Lung (tissue), 11 donors: ENCODE measurements at regions not wholly inside any gene's neighbourhood (a gene's known extent, or its start where the extent isn't known, plus 50 kb on each side); places are given as distances from the start of the nearest gene placed in this dataset.

ENCODE experiments used
- ATAC-seq: fragments of 200-7000 bp; cut with Tn5 transposase; one replicate; pipeline ENCODE4 v1.9.1; 2020; ENCODE audit warnings: moderate number of reproducible peaks; ENCODE audit not compliant: insufficient read depth, low FRiP score
- DNase-seq, 3 donors: peaks; one replicate each; pipeline ENCODE4 v3.0.0-alpha.2; 2013 to 2017
- H3K27ac ChIP-seq, 2 donors: one replicate each; pipeline ENCODE4 v1.5.1; 2013; ENCODE audit warnings: mild to moderate bottlenecking in 2 of 2, moderate library complexity in 2 of 2, control low read depth in 1 of 2, inconsistent platforms in 1 of 2, low read depth in 1 of 2, low read length in 1 of 2
- H3K27me3 ChIP-seq, 3 donors: one replicate each; pipeline ENCODE4 v1.5.1; 2013; ENCODE audit warnings: low read length in 2 of 3; ENCODE audit not compliant: control insufficient read depth in 3 of 3, insufficient read depth in 3 of 3
- H3K36me3 ChIP-seq, 4 donors: one replicate each; pipeline ENCODE4 v1.5.1; 2013; ENCODE audit warnings: low read length in 4 of 4, mild to moderate bottlenecking in 1 of 4, moderate library complexity in 1 of 4; ENCODE audit not compliant: control insufficient read depth in 4 of 4, insufficient read depth in 4 of 4
- H3K4me1 ChIP-seq, 5 donors: one replicate each; pipeline ENCODE4 v1.5.1; 2013; ENCODE audit warnings: low read length in 5 of 5, mild to moderate bottlenecking in 2 of 5, moderate library complexity in 1 of 5; ENCODE audit not compliant: control insufficient read depth in 5 of 5, insufficient read depth in 5 of 5
- H3K4me3 ChIP-seq: one replicate; pipeline ENCODE4 v1.5.1; 2013; ENCODE audit warnings: mild to moderate bottlenecking, control low read depth, moderate library complexity
- H3K9ac ChIP-seq, 2 donors: one replicate each; pipeline ENCODE4 v1.5.1; 2013; ENCODE audit warnings: low read length in 2 of 2, control low read depth in 1 of 2; ENCODE audit not compliant: insufficient read depth in 1 of 2
- H3K9me3 ChIP-seq, 4 donors: one replicate each; pipeline ENCODE4 v1.5.1; 2013; ENCODE audit warnings: low read length in 3 of 4, mild to moderate bottlenecking in 1 of 4, moderate library complexity in 1 of 4; ENCODE audit not compliant: control insufficient read depth in 4 of 4, insufficient read depth in 3 of 4
- CTCF ChIP-seq: IDR thresholded peaks from 2 replicates; pipeline ENCODE4 v1.5.1; 2012; ENCODE audit warnings: mild to moderate bottlenecking; ENCODE audit errors: control extremely low read depth, extremely low read depth
- WGBS, 2 donors: extraction: QIAGEN DNeasy Blood & Tissue Kit; methylation state at CpG; one replicate each; pipeline ENCODE4 v1.1.7; 2013; 5-methylcytosine and 5-hydroxymethylcytosine counted together
- donor health status: control.
- donor health status: control.
- donor health status: Bipolar disorder and iron deficiency.
- donor health status: healthy.
- donor health status: DM: yes; HTN: yes; CAD: no.

GRCh38 chr6:19465760-19466159, 371.4 kb upstream of the ID4 start:
- no peaks in the 10 kb centered on the region for H3K27me3 ChIP-seq
- no peak overlapping the region for H3K4me3 ChIP-seq
- DNase-seq (peak in 2 of 3 donors; percentile 77 to 89), ATAC-seq (peak; percentile 41)
- H3K9me3 ChIP-seq = no peaks in the 10 kb centered on the region
- H3K9ac ChIP-seq = no peak overlapping the region
- WGBS, 2 donors = 27 to 46% methylated on average over 3 of the region's 3 CpGs
- no peak for TF ChIP-seq CTCF
- H3K27ac ChIP-seq = peak overlapping the region in 1 of 2 donors; percentile 59
- no peaks in the 10 kb centered on the region for H3K36me3 ChIP-seq
- peaks cover 0 to 13% (median 0%) of the 10 kb centered on the region in 5 donors for H3K4me1 ChIP-seq

GRCh38 chr6:19470333-19470732, 366.8 kb upstream of the ID4 start:
- H3K27me3 ChIP-seq = no peaks in the 10 kb centered on the region
- H3K27ac ChIP-seq = no peak overlapping the region
- peaks cover 0 to 9% (median 0%) of the 10 kb centered on the region in 5 donors for H3K4me1 ChIP-seq
- no peak for ATAC-seq
- H3K9ac ChIP-seq = no peak overlapping the region
- TF ChIP-seq CTCF = no peak
- peaks cover 0 to 3% (median 0%) of the 10 kb centered on the region in 4 donors for H3K9me3 ChIP-seq
- WGBS, 2 donors = 71 to 81% methylated on average over 7 of the region's 7 CpGs
- DNase-seq = no peak
- no peak overlapping the region for H3K4me3 ChIP-seq
- H3K36me3 ChIP-seq = no peaks in the 10 kb centered on the region

- Histone ChIP-seq H3K27ac (no peak overlapping the region), H3K4me3 (no peak overlapping the region), H3K9me3 (peaks cover 0 to 5% (median 0%) of the 10 kb centered on the region in 4 donors), H3K27me3 (no peaks in the 10 kb centered on the region), H3K4me1 (no peaks in the 10 kb centered on the region), H3K36me3 (no peaks in the 10 kb centered on the region), H3K9ac (no peak overlapping the region)
- WGBS, 2 donors = 87 to 88% methylated on average over 4 of the region's 4 CpGs
- DNase-seq (no peak), ATAC-seq (no peak)
- no peak for TF ChIP-seq CTCF
Observed at GRCh38 chr6:19472153-19472552, 365.0 kb upstream of the ID4 start.

GRCh38 chr6:19472850-19473249, 364.3 kb upstream of the ID4 start:
- Histone ChIP-seq H3K36me3 (no peaks in the 10 kb centered on the region), H3K27ac (no peak overlapping the region), H3K27me3 (no peaks in the 10 kb centered on the region), H3K9ac (no peak overlapping the region), H3K4me3 (no peak overlapping the region), H3K4me1 (no peaks in the 10 kb centered on the region), H3K9me3 (peaks cover 0 to 5% (median 0%) of the 10 kb centered on the region in 4 donors)
- WGBS, 2 donors = 54 to 62% methylated on average over 4 of the region's 4 CpGs
- ATAC-seq (no peak), DNase-seq (no peak)
- no peak for TF ChIP-seq CTCF
